Neuronal stem cell (in vitro differentiated cells): ENCODE measurements at regions not wholly inside any gene's neighbourhood (a gene's known extent, or its start where the extent isn't known, plus 50 kb on each side); places are given as distances from the start of the nearest gene placed in this dataset.
A peak's percentile ranks its signal among the peaks of the same experiment; 100 is the strongest.

Experiments used
- DNase-seq: peaks from one replicate; pipeline ENCODE4 v3.0.0-alpha.2; 2013; ENCODE audit warnings: low spot score
- H2AFZ ChIP-seq: one replicate; pipeline ENCODE4 v1.6.1; 2013; ENCODE audit warnings: mild to moderate bottlenecking, low read length, inconsistent platforms
- H2AK5ac ChIP-seq: 2 replicates; pipeline ENCODE4 v1.6.1; 2013; ENCODE audit warnings: low read depth, mild to moderate bottlenecking, inconsistent platforms, low read length, moderate library complexity, mixed read lengths
- H2BK120ac ChIP-seq: 2 replicates; pipeline ENCODE4 v1.6.1; 2013; ENCODE audit warnings: low read depth, mild to moderate bottlenecking, inconsistent platforms, low read length, moderate library complexity, mixed read lengths
- H2BK12ac ChIP-seq: one replicate; pipeline ENCODE4 v1.6.1; 2013; ENCODE audit warnings: low read length, inconsistent platforms
- H2BK15ac ChIP-seq: 2 replicates; pipeline ENCODE4 v1.6.1; 2013; ENCODE audit warnings: mild to moderate bottlenecking, low read length, inconsistent platforms, mixed read lengths
- H2BK5ac ChIP-seq: one replicate; pipeline ENCODE4 v1.6.1; 2013; ENCODE audit warnings: inconsistent platforms, mild to moderate bottlenecking, low read length, moderate library complexity
- H3K14ac ChIP-seq: one replicate; pipeline ENCODE4 v1.6.1; 2013; ENCODE audit warnings: low read length, inconsistent platforms
- H3K18ac ChIP-seq: 2 replicates; pipeline ENCODE4 v1.6.1; 2013; ENCODE audit warnings: low read length, inconsistent platforms
- H3K23ac ChIP-seq: 2 replicates; pipeline ENCODE4 v1.6.1; 2013; ENCODE audit warnings: low read depth, mild to moderate bottlenecking, mixed read lengths, low read length, inconsistent platforms; ENCODE audit not compliant: poor library complexity
- H3K27ac ChIP-seq: replicated peaks from 3 replicates; pipeline ENCODE4 v1.5.1; 2013; ENCODE audit warnings: low read length, inconsistent platforms
- H3K27me3 ChIP-seq, 3 experiments: 2 replicates each; pipeline ENCODE4 v1.6.1; 2013; ENCODE audit warnings: low read length in 3 of 3, mild to moderate bottlenecking in 2 of 3, inconsistent platforms in 1 of 3, low read depth in 1 of 3, mixed read lengths in 1 of 3, moderate library complexity in 1 of 3; ENCODE audit not compliant: control insufficient read depth in 3 of 3, insufficient read depth in 3 of 3
- H3K36me3 ChIP-seq, 2 donors: replicated peaks in 1 of 2; 2 replicates each; pipeline ENCODE4 v1.6.1; 2013; ENCODE audit warnings: low read length in 2 of 2; ENCODE audit not compliant: control insufficient read depth in 2 of 2, insufficient read depth in 2 of 2
- H3K4ac ChIP-seq: 2 replicates; pipeline ENCODE4 v1.6.1; 2013; ENCODE audit warnings: inconsistent platforms, mild to moderate bottlenecking, low read length, moderate library complexity
- H3K4me1 ChIP-seq, 2 donors: 1 replicate in 1 of 2; 2 replicates in 1 of 2; pipeline ENCODE4 v1.6.1; 2013; ENCODE audit warnings: low read length in 2 of 2, low read depth in 1 of 2; ENCODE audit not compliant: control insufficient read depth in 2 of 2, insufficient read depth in 1 of 2
- H3K4me2 ChIP-seq: one replicate; pipeline ENCODE4 v1.6.1; 2013; ENCODE audit warnings: mild to moderate bottlenecking, low read length, inconsistent platforms; ENCODE audit not compliant: insufficient read depth, poor library complexity, severe bottlenecking
- H3K4me3 ChIP-seq, 2 donors: 2 replicates each; pipeline ENCODE4 v1.5.1; 2013; ENCODE audit warnings: low read length in 2 of 2, mild to moderate bottlenecking in 2 of 2, inconsistent platforms in 1 of 2, moderate library complexity in 1 of 2
- H3K79me1 ChIP-seq: one replicate; pipeline ENCODE4 v1.6.1; 2013; ENCODE audit warnings: low read depth, mild to moderate bottlenecking, inconsistent platforms, low read length, moderate library complexity
- H3K9ac ChIP-seq: one replicate; pipeline ENCODE4 v1.6.1; 2013; ENCODE audit warnings: mild to moderate bottlenecking, low read depth, low read length, inconsistent platforms; ENCODE audit not compliant: poor library complexity
- H3K9me3 ChIP-seq, 2 donors: replicated peaks in 1 of 2; 2 replicates each; pipeline versions ENCODE3 to v1.6.1; 2013; ENCODE audit warnings: low read length in 2 of 2, mild to moderate bottlenecking in 2 of 2, inconsistent platforms in 1 of 2, low read depth in 1 of 2, mixed read lengths in 1 of 2, moderate library complexity in 1 of 2; ENCODE audit not compliant: control insufficient read depth in 2 of 2, insufficient read depth in 1 of 2
- H4K8ac ChIP-seq: one replicate; pipeline ENCODE4 v1.6.1; 2013; ENCODE audit warnings: low read depth, mild to moderate bottlenecking, inconsistent platforms, low read length, moderate library complexity
- H4K91ac ChIP-seq: one replicate; pipeline ENCODE4 v1.6.1; 2013; ENCODE audit warnings: low read length, low read depth, mild to moderate bottlenecking, inconsistent platforms; ENCODE audit not compliant: poor library complexity
- WGBS, 2 donors: extraction: QIAGEN DNeasy Blood & Tissue Kit; methylation state at CpG; one replicate each; pipeline ENCODE4 v1.1.7; 2013; ENCODE audit warnings: missing lambda C conversion rate in 2 of 2, mixed read lengths in 1 of 2; ENCODE audit not compliant: insufficient read length in 2 of 2, insufficient replicate concordance in 1 of 2; ENCODE audit errors: extremely low coverage in 2 of 2; 5-methylcytosine and 5-hydroxymethylcytosine counted together

DNA sequence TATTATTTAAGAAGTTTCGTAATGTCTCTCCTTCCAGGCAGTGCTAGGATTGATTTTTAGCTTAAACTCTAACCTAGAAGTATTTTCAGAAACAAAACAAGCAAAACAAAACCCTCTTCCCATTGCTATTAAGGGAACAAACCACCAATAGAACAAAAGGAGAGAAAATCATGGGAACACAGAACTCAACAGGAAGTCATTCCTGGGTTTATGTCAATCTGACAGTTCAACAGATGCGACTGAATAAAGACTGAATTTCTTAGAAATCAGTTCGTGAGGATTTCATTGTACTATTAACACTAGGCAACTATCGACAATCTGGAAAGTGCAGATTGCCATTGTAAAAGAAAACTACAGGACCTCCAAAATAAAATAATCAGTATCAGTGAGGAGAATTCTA is 229.1 kb upstream of the SMIM31 start:
- Histone ChIP-seq H2AFZ (no peak overlapping the region), H3K4me1 (peaks cover 2 to 4% of the 10 kb centered on the region in 2 donors), H3K4me2 (no peak overlapping the region), H2BK15ac (no peak overlapping the region), H3K23ac (no peak overlapping the region), H3K36me3 (no peaks in the 10 kb centered on the region), H3K27me3 (no peaks in the 10 kb centered on the region), H3K79me1 (no peaks in the 10 kb centered on the region), H2BK12ac (no peak overlapping the region), H3K27ac (peak overlapping the region; percentile 55), H3K4me3 (no peak overlapping the region), H2BK5ac (no peak overlapping the region), H2BK120ac (no peak overlapping the region), H4K8ac (no peak overlapping the region), H3K9me3 (no peaks in the 10 kb centered on the region), H3K9ac (no peak overlapping the region), H3K14ac (no peak overlapping the region), H3K18ac (no peak overlapping the region), H4K91ac (no peak overlapping the region), H3K4ac (no peak overlapping the region), H2AK5ac (no peak overlapping the region)
- WGBS, 2 donors = no CpG with 5 or more reads among the region's 4 CpGs
- no peak for DNase-seq

DNA sequence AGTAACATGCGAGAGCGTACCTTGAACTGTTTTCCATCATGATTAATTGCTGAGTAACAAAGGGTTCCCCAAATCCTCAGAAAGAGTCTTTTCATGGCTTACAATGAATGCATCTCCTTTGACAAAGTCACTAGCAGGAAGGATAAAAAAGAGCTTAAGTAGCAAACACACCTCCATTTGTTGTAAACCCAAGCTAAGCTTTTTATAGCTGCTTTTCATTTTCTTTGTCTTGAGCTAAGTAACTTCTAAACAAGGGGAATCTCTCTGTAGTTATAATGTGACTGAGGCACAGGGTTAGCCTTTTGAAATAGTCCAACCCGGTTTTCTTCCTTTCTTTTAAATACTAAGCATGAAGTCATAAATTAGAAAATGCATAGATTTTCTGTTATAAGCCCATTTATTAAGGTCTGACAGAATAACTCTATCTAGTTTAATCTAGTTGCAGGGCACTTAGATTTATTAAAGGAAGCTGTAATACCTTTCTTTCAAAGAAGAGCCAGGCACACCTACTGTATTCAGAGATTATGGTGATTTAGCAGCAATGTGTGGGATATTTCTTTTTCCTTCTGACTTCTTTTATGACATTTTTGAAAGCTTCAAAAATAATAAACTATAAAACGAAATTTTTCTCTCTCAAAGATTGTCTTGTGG is 226.9 kb upstream of the SMIM31 start:
- Histone ChIP-seq H3K4me2 (no peak overlapping the region), H2BK120ac (no peak overlapping the region), H3K9ac (no peak overlapping the region), H3K4ac (no peak overlapping the region), H3K14ac (no peak overlapping the region), H3K9me3 (peaks cover 0 to 7% of the 10 kb centered on the region in 2 donors), H3K79me1 (no peaks in the 10 kb centered on the region), H3K27ac (no peak overlapping the region), H4K91ac (no peak overlapping the region), H2BK12ac (no peak overlapping the region), H3K23ac (no peak overlapping the region), H2BK5ac (no peak overlapping the region), H3K27me3 (no peaks in the 10 kb centered on the region), H2AFZ (no peak overlapping the region), H3K4me1 (peaks cover 2 to 4% of the 10 kb centered on the region in 2 donors), H3K36me3 (no peaks in the 10 kb centered on the region), H2AK5ac (no peak overlapping the region), H3K18ac (no peak overlapping the region), H2BK15ac (no peak overlapping the region), H3K4me3 (no peak overlapping the region), H4K8ac (no peak overlapping the region)
- peak; percentile 63 for DNase-seq
- no CpG with 5 or more reads among the region's 4 CpGs for WGBS, 2 donors

DNA sequence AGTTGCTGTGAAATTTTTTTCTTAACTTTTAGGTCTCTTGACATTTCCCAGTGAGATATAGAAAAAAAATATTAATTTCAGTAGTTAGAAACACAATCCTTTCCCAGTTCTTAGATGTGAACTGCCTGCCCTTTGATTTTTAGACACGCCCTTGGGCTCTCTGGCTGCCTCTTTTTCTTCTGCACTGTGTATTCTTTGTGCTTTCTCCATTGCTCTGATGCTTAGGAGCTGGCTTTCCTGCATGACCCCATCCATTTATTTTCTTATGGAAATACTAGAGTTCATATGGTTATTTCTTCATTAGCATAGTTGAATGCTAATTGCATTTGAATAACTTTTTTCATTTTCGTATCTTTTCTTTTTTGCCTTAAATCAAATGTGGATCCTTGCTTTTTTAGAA is 224.9 kb upstream of the SMIM31 start:
- DNase-seq = no peak
- peaks cover 0 to 7% of the 10 kb centered on the region in 2 donors for H3K9me3 ChIP-seq
- no peak overlapping the region for H4K8ac ChIP-seq
- no peak overlapping the region for H3K4me3 ChIP-seq
- no peak overlapping the region for H2AK5ac ChIP-seq
- no peak overlapping the region for H2BK5ac ChIP-seq
- H3K23ac ChIP-seq = no peak overlapping the region
- no peak overlapping the region for H2AFZ ChIP-seq
- H3K4me1 ChIP-seq = peaks cover 2 to 4% of the 10 kb centered on the region in 2 donors
- H2BK12ac ChIP-seq = no peak overlapping the region
- no peak overlapping the region for H3K18ac ChIP-seq
- no peaks in the 10 kb centered on the region for H3K36me3 ChIP-seq
- H3K4me2 ChIP-seq = no peak overlapping the region
- no peak overlapping the region for H3K4ac ChIP-seq
- H2BK120ac ChIP-seq = no peak overlapping the region
- H3K79me1 ChIP-seq = no peaks in the 10 kb centered on the region
- no peaks in the 10 kb centered on the region for H3K27me3 ChIP-seq
- no peak overlapping the region for H3K9ac ChIP-seq
- no peak overlapping the region for H4K91ac ChIP-seq
- H2BK15ac ChIP-seq = no peak overlapping the region
- no peak overlapping the region for H3K14ac ChIP-seq
- WGBS, 2 donors = no CpG with 5 or more reads among the region's 2 CpGs
- H3K27ac ChIP-seq = no peak overlapping the region

DNA sequence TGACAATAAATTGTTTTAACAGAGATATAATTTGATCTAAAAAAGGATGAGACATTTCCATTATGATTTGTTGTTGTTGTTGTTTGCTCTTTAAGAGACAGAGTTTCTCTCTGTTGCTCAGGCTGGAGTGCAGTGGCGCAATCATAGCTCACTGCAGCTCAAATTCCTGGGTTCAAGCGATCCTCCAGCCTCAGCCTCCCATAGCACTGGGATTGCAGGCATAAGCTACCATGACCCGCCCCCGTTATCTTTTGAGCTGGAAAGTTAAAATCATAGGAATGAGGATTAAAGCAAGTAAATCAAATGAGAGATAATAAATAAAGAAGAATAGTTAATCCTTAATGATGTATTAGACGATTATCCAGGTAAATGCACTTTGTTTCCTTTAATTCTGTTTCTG is 224.4 kb upstream of the SMIM31 start:
- H3K14ac ChIP-seq = no peak overlapping the region
- DNase-seq = no peak
- no peak overlapping the region for H3K27ac ChIP-seq
- H2BK15ac ChIP-seq = no peak overlapping the region
- H3K4ac ChIP-seq = no peak overlapping the region
- WGBS, 2 donors = no CpG with 5 or more reads among the region's 5 CpGs
- H4K91ac ChIP-seq = no peak overlapping the region
- no peak overlapping the region for H4K8ac ChIP-seq
- H2AFZ ChIP-seq = no peak overlapping the region
- no peaks in the 10 kb centered on the region for H3K27me3 ChIP-seq
- no peak overlapping the region for H3K18ac ChIP-seq
- H2AK5ac ChIP-seq = no peak overlapping the region
- no peak overlapping the region for H2BK5ac ChIP-seq
- no peak overlapping the region for H2BK120ac ChIP-seq
- H3K36me3 ChIP-seq = no peaks in the 10 kb centered on the region
- no peak overlapping the region for H3K9ac ChIP-seq
- H3K4me3 ChIP-seq = no peak overlapping the region
- H3K23ac ChIP-seq = no peak overlapping the region
- peaks cover 2 to 4% of the 10 kb centered on the region in 2 donors for H3K4me1 ChIP-seq
- no peak overlapping the region for H2BK12ac ChIP-seq
- peaks cover 0 to 7% of the 10 kb centered on the region in 2 donors for H3K9me3 ChIP-seq
- no peaks in the 10 kb centered on the region for H3K79me1 ChIP-seq
- no peak overlapping the region for H3K4me2 ChIP-seq
